Stimulated activated naive CD4-positive, alpha-beta T cell treated with Interleukin-2 at 50 U/mL for 16 hours (primary cell): ENCODE measurements at regions not wholly inside any gene's neighbourhood (a gene's known extent, or its start where the extent isn't known, plus 50 kb on each side); places are given as distances from the start of the nearest gene placed in this dataset.
"Not testable (repeated sequence)": the region's sequence is repeated elsewhere in the genome, so short reads cannot be mapped to it uniquely, and the experiment has no call there.

Source experiments
- DNase-seq: peaks from one replicate; lab custom pipeline; 2025; lab: John Stamatoyannopoulos, UW

DNA sequence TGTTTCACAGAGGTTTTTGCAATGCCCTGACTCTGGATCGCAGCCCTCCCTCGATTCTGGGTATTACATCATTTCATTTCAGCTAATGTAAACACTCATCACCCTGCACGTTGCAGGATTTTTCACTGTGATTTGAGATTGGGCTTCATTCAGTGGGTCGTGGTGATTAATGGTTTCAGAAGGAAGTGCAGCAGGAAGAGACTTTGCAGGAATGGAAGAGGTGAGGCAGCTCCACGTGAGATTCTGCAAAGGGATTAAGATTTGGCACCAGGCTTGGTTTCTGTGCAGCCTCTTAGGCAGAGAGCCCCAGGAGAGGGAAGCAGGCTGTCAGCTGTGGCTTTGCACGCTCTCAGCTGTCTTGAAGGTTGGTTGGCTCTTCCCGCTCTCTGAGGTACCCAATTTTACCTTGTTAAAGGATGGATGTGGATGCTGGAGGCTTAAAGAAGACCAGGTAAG is 95.2 kb downstream of the PLCE1 start:
- DNase-seq = no peak

DNA sequence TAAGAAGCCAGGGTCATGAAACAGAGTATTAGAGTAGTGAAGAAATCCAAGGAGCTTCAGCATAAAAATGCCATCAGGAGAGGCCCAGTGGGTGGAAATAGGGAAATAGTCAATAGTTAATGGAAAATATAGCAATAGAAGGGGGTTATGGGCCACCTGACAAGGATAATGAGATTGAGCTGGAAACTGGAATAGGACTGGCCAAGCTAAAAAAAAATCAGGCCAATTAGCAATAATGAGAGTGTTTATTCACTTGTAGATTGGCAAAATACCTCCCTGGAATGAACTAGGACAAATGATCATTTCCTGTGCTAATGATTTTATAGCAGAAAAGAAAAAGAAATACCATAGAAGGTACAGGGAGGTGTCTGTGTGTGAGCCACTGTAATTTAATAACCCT is 97.9 kb downstream of the PLCE1 start:
- DNase-seq = no peak

DNA sequence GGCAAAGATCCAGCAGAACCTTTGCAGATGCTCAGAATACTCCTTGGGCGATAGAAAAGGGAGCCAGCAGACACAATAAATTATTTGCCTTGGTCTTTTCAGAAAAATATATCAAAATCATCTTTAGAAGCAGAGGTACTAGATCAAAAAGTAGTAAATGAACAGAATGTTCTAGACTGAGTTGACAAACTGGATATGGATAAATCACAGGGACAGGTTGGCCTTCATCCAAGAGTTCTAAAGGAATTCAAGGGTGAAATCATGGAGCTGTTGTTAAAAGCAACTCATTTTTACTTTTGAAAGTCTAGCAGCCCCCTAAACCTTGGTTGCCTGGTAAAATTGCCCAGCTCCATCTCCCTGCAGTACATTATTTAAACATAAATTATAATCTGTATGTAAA is 99.1 kb downstream of the PLCE1 start:
- no peak for DNase-seq

DNA sequence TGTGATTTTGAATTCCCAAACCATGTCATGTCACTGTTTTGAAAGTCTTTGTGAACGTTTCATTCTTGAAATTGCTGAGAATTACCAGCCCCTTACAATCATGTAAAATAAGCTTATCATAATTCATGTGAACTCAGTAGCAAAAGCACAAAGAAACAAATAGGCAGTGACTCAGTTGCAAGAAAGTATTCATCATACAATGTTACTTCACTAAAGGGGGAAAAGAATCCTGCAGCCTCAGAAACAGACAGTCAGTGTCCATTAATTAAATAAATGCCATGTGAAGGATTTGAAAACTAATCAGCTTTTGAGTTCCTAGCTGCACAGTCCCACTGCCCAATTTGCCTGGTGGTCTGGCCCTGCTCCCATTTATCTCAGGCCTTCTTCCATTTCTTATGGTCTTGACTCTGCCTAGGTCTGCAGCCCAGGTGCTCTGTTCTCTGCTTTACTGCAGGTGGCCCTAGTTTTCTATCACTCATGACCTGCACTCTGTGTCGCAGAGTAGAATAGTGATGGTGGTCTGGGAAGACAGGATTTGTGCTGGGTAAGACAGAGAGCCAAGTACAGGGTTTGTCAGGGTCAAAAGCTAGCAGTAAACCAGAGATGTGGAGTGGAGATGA is 99.7 kb downstream of the PLCE1 start:
- no peak for DNase-seq

DNA sequence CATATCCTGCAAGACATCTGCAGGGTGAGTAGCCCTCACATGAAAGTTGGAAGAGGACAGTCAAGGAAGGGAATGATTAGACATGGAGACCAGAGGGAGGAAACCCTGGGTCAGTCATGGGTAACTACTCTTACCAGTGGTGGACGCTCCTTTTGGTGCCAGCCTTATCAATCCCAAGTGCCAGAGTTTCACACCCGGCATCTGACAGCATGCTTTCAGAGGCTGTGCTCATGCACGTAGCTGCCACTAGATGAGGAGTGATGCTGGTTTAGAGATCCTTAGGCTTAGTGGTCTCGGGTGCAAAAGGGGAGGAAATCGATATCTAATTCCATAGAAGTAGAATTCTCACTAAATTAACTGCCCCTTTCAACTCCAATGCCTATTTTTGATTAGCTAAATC is 100.8 kb downstream of the PLCE1 start:
- no peak for DNase-seq

DNA sequence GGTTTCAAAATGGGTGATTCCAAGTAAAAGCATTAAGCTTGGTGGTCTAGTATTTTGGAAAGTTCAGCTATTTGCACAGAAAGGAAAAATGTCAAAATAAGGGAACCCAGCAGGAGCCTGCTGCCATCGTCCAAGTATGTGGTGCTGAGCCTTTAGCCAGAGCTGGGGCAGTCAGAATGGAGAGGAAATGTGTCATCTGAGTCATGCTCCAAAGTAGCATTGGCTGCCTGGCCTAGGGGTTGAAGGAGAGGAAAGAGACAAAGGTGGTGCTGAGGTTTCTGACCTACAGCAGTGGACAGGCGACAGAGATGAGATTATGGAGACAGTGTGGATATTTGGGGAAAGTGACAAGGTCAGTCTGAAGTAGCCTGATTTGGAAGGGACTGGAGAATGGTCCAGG is 103.9 kb downstream of the PLCE1 start:
- DNase-seq = no peak

DNA sequence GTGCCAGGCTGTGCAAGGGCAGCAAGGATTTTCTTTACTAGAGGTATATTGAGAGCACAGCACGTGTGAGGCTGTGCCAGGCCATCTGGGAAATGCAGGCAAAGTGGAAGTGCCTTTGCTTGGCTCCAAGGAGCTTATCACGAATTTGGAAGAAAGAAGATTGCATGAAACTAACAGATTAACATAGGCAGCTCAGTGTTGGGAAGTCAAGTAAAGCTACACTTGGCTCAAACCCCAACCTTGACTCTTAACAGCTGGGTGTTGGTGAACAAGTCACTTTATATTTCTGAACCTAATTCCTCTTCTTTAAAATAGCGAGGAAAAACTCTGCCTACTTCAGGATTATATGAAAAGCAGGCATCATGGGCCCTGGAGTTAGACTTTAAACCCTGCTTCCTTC is 105.2 kb downstream of the PLCE1 start:
- no peak for DNase-seq

DNA sequence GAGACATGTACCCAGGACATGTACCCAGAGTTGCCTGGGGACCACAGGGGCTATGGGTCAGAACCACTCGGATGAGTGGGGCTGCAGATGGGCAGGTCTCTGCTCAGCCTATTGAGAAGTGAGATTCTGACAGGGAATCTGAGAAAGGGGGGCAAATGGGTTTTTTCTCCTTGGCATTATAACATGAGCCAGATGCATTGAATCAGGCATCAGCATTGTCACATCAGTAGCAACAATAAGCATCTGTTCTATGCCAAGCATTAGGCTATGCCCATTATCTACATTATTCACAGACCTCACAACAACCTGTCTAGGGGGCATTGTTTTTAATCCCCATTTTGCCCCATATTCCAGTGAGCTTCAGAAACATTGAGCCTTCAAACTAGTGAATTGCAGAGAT is 108.2 kb downstream of the PLCE1 start:
- no peak for DNase-seq

DNA sequence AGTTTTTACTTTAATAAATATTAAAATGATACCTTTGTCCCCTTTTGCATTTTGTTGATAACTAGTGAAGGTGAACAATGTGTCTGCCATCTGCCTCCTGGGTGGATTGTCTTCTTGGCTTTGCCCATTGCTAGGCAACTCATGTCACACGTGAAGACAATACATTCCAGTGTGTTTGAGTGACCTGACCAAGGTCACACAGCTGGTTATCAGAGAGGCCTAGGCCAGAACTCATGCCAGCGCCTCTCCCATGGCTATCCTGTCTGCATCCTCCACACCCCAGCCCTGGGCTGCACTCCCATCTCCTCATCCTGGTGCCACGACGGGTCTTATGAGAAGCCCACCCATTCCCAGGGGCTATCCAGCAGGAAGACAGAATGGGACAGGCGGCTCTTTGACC is 108.7 kb downstream of the PLCE1 start:
- DNase-seq = no peak

DNA sequence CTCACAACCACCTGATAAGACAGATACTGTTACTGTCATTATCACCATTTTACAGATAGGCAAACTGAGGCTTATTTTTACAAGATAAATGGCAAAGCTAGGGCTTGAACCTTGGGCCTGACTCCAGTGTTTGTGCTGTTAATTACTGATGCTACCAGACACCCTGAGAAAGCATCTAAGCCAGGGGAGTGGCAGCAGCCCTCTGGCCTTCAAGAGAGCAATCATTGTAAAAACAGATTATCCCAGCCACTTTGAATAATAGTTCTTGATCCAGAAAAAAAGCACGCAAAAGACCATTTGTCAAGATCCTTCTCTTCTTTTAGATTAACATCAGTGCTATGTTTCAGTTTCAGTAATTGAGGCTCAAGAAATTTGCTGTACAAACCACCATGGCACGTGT is 109.5 kb downstream of the PLCE1 start:
- no peak for DNase-seq

DNA sequence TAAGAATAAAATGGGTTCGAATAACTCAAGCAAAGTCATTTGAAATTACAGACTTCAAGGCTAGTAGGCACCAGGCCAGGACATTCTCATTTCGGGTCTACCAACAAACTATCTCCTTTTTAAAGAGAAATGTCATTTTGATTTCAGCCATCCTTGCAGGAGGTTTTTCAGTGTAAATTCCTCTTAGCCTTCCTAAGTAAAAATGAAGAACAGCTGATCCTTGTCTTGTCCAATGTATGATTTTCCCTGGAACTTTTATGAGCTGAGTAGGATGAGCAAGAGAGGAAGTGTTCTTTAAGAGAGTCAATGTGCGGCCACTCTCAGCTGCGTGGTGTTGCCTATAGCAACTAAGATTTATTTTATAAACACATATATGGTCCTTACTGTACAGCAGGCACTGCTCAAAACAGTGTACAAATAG is 110.1 kb downstream of the PLCE1 start:
- no peak for DNase-seq

DNA sequence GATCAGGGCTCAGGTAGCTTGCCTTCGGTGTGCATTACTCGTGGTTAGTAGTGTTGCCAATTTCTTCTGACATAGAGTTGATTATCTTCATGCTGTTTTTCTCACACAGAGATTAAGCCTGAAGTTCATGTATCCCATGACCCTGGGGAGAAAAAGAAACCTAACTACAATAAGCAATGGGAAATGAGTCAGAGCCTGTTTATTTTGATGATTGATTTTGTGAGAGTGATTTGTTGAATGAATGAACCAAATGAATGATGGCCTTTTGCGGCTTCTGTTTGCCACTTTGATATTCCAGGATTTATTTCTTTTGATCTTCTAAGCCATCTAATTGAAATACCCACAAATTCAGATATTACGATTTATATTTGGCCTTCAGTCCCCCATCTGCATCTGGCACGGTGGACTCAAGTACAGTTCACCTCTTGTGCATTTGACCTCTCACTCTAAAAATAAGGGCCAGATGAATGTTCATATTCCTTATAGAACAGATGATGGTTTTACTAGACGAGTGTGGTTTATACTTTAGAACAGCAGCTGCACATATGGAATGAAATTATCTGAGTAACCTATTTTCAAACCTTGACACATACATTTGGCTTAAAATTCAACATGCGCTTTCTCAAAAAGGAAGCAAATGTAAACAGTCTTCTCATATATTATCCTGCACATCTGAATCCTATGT is 110.7 kb downstream of the PLCE1 start:
- no peak for DNase-seq

DNA sequence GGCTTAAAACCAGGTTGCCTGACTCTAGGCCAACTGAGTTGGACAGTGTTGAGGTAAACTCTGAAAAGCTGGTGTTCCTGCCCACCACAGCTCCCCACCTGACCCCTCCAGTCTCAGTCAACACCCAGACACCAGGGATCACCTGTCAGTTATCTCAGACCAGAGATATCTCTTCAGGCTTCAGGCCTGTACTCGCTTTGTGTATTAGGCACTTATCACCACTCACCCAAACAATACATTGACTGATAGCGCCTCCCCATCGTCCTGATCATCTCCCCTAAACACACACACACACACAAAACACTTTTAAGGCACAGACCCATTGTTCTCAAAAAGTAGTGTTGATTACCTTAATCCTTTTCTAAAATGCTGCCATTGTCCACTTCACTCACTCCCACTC is 111.5 kb downstream of the PLCE1 start:
- DNase-seq = no peak

DNA sequence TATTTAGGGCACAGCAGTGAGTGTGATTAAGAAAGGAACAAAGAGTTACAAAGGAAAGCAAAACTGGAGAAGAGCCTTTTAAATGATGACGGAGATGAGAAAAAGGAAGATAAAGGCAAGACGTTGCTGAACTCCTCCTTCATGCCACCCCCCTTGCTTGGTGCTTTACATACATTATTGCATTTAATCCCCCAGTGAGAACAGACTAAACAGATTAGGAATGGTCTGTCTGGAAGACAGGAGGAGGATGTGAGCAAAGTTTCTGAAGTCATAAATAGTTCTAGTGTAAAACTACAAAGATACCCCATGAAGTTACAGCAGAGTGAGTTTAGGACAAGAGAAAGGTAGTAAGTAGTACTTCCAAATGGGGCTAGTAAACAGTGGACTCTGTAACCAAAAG is 113.5 kb downstream of the PLCE1 start:
- no peak for DNase-seq

DNA sequence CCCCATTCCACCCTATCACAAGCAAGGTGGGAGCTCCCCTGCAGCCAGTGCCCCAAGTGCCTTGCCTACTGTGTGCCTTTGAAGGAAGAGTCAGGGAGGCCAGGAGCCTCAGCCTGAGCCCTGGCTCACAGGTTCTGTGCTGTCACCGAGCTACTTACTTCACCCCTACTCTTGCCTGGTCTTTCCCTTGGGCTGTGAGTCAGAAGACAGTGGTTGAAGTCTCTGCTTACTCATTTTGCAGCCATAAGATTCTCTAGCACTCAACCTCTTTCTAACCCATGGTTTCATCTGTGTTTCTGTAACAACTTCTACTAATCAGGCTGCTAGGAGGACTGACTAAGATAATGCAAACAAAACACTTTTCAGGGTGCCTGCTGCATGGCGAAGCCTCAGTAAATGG is 114.5 kb downstream of the PLCE1 start:
- no peak for DNase-seq

DNA sequence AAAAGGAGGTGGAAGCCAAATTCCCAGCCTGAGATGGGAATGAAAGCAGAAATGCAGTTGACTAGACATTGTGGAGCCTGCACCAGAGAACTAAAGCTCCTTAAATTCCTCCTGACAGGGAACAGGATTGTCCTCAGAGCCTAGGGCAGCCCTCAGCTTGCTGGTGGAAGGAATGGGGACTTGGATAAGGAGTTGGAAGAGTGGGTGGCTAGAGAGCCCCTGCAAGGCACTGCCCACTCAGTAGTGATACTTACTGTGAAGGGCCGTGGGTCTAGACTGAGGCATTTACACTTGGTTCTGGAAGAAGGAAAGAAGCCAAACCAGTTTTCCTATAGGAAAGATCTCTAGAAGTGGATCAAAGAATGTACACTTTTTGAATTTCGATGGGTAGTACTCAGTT is 117.6 kb downstream of the PLCE1 start:
- no peak for DNase-seq

DNA sequence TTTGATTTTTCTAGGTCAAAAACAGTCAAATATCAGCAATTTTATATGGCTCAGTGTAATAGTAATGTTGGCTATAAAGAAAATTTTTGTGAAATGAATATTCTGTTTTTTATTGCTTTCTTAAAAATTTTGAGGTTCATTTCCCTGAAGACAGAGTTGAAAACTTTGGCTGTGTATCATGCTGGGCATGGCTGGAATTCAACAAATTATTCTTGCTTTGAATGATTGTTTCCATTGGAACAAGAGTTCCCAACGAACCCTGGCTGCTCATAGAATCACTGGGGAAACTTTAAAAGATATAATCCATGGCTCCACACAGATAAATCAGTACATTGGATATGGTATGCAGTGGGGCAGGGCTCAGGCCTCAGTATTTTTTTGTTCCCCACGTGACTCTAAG is 118.6 kb downstream of the PLCE1 start:
- no peak for DNase-seq

DNA sequence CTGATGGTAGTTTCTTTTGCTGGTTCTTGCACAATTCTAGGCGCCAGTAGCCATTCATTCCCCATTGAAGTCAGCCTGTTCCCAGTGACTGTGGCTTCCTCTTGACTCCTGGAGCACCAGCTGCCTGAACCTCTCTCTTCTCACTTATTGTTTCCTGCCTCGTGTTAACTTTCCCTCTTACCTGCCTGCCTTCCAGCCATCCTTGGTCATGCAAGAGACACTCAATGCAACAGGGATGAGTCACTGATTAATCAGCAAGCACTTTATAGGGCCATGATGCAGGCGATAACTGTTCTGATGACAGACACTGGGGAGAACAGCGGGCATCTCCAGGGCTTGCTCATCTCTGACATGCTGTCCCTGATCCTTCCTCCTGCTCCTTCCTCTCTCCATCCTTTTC is 122.0 kb downstream of the PLCE1 start:
- no peak for DNase-seq

DNA sequence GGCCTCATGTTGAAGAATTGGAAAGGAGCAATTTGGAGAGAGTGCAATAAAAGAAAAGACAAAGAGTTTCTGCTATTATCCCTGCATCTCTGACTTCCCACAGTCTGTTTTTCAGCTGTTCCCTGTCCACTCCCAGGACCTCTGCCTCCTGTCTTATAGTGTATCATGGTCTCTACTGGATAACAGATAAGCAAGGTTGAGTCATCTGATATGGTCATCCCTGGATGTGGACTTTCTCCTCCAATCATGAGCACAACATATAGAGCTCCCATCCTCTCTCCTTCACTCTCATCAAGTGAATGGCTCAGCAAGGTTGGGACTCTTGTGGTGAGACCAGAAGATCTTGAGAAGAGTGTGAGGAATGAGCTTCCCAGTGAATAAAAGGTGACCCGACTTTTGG is 123.1 kb downstream of the PLCE1 start:
- no peak for DNase-seq

DNA sequence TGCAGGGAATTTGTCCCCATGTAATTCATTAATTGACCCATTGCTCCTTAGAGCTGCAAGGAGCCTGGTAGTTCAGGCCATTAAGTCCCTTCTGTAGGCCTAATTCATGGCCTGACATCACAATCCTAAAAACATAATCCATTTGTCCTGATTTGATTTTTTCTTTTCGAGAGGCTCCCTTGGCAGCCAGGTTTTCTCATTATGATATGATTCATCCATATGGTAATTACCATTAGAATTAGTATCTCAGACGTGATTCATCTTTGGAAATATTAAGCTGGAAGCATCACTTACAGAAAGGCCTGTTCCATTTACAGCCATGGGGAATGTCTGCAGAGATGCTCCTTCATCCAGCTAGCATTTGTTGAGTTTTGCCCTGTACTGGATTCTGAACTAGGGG is 128.5 kb downstream of the PLCE1 start:
- DNase-seq = no peak

DNA sequence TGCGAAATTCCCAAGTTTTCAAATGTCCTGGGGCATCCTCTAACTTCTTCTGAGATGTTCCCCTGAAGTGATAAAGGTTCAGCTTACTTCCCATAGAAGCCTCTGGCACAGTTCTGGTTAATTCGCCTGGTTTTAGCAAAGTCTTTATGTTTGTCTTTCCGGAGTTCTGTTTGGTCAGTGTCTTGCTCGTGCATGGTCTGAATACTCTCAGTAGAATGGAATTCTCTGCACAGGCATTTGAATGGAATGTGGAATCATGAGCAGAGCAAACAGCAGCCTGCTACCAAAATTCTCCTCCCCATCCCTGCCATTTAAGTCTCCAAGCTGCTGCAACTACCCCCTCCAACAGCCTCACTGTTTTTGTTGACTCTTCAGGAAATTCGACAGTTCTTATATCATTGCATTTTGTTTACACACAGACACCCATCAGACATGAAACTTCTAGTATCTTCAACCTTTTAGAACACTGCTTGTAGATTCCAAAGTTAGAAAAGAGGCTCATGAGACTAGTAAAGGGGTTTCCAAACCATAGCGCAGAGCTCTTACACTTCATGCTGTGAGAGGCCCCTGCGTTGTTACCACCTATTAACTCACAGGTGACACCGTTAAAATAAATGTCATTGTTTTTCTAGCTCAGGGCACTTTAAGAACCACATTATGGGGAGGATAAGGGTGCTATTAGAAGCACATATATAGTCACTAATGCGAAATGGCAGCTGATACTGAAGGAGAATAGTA is 129.7 kb downstream of the PLCE1 start:
- no peak for DNase-seq

DNA sequence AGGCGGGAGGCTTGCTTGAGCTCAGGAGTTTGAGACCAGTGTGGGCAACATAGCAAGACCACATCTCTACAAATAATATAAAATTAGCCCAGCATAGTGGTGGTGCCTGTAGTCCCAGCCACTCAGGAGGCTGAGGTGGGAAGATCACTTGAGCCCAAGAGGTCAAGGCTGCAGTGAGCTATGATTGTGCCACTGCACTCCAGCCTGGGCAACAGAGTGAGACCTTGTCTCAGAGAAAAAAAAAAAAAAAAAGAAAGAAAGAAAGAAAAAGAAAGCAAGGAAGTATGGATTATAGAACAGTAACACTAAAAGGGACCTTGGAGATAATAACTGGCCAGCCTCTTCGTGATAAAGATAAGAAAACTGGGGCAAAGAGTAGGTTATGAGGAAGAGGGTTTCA is 130.4 kb downstream of the PLCE1 start:
- not testable (repeated sequence) for DNase-seq

DNA sequence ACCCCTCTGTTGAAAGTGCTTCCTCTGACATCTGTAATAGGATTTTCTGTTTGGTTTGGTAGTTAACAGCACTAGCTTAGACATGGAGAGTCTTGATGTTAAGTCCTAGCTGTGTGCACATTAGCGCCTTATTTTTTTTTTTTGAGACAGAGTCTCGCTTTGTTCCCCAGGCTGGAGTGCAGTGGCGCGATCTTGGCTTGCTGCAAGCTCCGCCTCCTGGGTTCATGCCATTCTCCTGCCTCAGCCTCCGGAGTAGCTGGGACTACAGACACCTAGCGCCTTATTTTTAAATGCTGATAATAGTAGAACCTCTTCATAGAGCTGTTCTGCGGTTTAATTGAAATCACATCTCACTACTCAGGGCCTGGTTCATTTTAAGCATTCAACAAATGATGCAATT is 131.5 kb downstream of the PLCE1 start:
- not testable (repeated sequence) for DNase-seq
